ENCODE measurements at regions not wholly inside any gene's neighbourhood (a gene's known extent, or its start where the extent isn't known, plus 50 kb on each side); places are given as distances from the start of the nearest gene placed in this dataset.

- TF ChIP-seq, protein P1, sequence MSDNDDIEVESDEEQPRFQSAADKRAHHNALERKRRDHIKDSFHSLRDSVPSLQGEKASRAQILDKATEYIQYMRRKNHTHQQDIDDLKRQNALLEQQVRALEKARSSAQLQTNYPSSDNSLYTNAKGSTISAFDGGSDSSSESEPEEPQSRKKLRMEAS (IDR thresholded peaks at IDR 0.05; ENCODE audit: low read depth) = no peak
- TF ChIP-seq, protein P2, sequence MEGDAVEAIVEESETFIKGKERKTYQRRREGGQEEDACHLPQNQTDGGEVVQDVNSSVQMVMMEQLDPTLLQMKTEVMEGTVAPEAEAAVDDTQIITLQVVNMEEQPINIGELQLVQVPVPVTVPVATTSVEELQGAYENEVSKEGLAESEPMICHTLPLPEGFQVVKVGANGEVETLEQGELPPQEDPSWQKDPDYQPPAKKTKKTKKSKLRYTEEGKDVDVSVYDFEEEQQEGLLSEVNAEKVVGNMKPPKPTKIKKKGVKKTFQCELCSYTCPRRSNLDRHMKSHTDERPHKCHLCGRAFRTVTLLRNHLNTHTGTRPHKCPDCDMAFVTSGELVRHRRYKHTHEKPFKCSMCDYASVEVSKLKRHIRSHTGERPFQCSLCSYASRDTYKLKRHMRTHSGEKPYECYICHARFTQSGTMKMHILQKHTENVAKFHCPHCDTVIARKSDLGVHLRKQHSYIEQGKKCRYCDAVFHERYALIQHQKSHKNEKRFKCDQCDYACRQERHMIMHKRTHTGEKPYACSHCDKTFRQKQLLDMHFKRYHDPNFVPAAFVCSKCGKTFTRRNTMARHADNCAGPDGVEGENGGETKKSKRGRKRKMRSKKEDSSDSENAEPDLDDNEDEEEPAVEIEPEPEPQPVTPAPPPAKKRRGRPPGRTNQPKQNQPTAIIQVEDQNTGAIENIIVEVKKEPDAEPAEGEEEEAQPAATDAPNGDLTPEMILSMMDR (IDR thresholded peaks at IDR 0.05) = no peak
- TF ChIP-seq TAF1 (IDR thresholded peaks at IDR 0.05; ENCODE audit: borderline replicate concordance, low read depth, low read length) (no peak), SMC3 (IDR thresholded peaks at IDR 0.05; ENCODE audit: low read depth, low read length) (no peak), EZH2phosphoT487 (IDR thresholded peaks at IDR 0.05; ENCODE audit: borderline replicate concordance, low read depth) (no peak), FOXM1 (IDR thresholded peaks at IDR 0.05; ENCODE audit: low read depth) (no peak), SIN3A (IDR thresholded peaks at IDR 0.05; ENCODE audit: borderline replicate concordance, low read depth, low read length) (no peak), RAD21 (IDR thresholded peaks at IDR 0.05; ENCODE audit: low read length) (no peak), GABPA (IDR thresholded peaks at IDR 0.05; ENCODE audit: low read depth) (no peak), YY1 (IDR thresholded peaks at IDR 0.05; ENCODE audit: low read depth) (no peak), RFX5 (IDR thresholded peaks at IDR 0.05; ENCODE audit: low read length) (no peak), POLR2AphosphoS5 (IDR thresholded peaks at IDR 0.05; ENCODE audit: low read depth, low read length) (no peak), EP300 (IDR thresholded peaks at IDR 0.05; ENCODE audit: borderline replicate concordance in 1 of 2, low read depth in 1 of 2, low read length in 1 of 2) (no peak)
- TF ChIP-seq, protein P3, sequence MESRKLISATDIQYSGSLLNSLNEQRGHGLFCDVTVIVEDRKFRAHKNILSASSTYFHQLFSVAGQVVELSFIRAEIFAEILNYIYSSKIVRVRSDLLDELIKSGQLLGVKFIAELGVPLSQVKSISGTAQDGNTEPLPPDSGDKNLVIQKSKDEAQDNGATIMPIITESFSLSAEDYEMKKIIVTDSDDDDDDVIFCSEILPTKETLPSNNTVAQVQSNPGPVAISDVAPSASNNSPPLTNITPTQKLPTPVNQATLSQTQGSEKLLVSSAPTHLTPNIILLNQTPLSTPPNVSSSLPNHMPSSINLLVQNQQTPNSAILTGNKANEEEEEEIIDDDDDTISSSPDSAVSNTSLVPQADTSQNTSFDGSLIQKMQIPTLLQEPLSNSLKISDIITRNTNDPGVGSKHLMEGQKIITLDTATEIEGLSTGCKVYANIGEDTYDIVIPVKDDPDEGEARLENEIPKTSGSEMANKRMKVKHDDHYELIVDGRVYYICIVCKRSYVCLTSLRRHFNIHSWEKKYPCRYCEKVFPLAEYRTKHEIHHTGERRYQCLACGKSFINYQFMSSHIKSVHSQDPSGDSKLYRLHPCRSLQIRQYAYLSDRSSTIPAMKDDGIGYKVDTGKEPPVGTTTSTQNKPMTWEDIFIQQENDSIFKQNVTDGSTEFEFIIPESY (IDR thresholded peaks at IDR 0.05; ENCODE audit: borderline replicate concordance, low read depth) = no peak
Measured at GRCh38 chr5:106392766-106393165, 1278.0 kb downstream of the EFNA5 start.
